ENCODE measurements at regions not wholly inside any gene's neighbourhood (a gene's known extent, or its start where the extent isn't known, plus 50 kb on each side); places are given as distances from the start of the nearest gene placed in this dataset.
A peak's percentile ranks its signal among the peaks of the same experiment; 100 is the strongest.

- no peak for DNase-seq (ENCODE audit: low read depth in 2 of 2)
Observed at GRCh38 chr18:64992654-64993053, 758.2 kb upstream of the CDH7 start.

GRCh38 chr18:64991102-64991501, 759.7 kb upstream of the CDH7 start:
- no peak for DNase-seq (ENCODE audit: low read depth in 2 of 2)

GRCh38 chr18:64986906-64987495, 763.8 kb upstream of the CDH7 start:
- DNase-seq (ENCODE audit: low read depth in 2 of 2) = no peak

GRCh38 chr18:64983497-64984238, 767.1 kb upstream of the CDH7 start:
- no peak for DNase-seq (ENCODE audit: low read depth in 2 of 2)

DNA sequence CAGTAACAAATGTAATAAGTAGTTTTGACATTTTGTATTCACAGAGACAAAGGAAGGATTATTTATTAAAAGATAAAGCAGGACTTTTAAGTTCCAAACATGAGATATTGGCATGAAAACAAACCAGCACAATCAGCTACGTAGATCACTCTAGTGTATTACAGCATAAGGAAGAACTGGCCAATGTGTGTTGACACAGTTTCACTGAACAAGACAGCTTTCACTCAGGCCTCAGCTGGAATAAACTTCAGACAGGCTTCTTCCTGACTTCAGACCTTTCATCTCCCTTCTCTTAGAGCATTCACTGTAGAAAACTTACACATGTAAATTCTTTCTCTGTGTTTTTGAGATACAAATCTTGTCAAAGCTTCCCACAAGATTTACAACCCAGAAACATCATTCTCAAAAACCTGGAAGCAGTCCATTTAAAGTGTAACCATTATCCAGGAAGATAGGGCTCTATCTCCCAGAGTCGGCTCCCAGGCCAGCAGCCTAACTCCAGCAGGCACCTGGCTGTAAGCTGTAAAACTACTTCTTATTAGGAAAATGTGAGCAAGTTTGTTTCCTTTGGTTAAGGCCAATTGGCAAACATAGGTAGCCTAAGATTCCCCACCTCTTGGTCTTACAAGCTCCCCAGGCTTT, 768.3 kb upstream of the CDH7 start:
- no peak for DNase-seq (ENCODE audit: low read depth in 2 of 2)

DNA sequence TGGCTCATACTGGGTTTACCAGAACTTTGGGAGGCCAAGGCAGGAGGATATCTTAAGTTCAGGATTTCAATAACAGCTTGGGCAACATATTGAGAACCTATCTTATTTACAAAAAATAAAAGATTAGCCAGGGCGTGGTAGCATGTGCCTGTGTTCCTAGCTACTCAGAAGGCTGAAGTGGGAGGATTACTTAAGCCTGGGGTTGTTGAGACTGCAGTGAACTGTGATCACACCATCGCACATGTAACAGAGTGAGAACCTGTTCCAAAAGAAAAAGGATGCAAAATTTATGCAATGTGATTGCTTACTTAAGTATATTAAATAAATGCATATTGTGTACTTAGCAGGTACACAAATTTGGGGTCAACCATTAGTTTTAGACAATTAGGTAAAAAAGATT, 768.9 kb upstream of the CDH7 start:
- no peak for DNase-seq (ENCODE audit: low read depth in 2 of 2)

DNA sequence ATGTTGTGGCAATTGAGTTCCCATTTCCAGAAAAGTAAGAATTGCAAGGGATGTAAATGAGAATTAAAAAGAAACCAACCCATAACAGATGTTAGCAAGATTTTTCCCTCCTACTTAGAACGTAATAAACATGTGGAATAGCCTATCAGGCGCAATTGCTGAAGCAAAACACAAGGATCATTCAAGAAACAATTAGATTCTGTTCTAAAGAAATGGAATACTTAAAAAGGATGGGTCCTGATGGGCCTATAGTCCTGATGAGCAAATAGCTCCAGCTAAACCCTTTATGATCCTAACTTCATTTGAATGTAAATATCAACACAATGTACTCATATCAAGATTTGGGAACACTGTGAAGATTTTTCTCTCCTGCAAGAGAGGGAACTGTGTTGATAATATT, 771.0 kb upstream of the CDH7 start:
- DNase-seq (ENCODE audit: low read depth in 2 of 2) = no peak

DNA sequence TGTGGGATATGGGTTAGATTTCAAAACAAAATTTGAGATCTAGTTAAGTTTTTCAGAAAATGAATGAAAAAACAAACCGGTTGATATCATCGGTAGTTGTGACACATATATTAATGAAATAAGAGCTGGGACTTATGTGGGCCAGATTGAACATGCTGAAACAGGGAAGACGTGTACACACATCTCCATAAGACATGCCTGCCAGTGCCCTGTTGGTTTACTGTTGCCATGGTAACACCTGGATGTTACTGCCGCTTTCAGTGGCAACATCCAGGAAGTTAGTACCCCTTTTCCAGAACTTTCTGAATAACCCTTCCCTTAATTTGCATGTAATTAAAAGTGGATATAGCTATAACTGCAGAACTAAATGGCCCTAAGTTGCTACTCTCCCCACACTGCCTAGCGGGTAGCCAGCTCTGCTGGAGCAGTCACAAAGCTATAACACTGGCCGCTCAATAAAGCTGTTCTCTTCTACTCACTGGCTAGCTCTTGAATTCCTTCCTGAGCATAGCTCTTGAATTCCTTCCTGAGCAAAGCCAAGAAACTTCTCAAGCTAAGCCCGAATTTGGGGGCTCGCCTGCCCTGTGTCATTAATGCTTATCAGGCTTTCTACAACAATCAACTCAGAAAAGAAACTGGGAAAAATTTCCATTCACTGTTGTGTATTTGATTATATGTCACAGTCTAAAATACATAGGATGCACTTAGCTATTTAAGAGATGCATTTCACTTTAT, 776.3 kb upstream of the CDH7 start:
- no peak for DNase-seq (ENCODE audit: low read depth in 2 of 2)

- peak; percentile 54 to 58 for DNase-seq (ENCODE audit: low read depth in 2 of 2)
Observed at GRCh38 chr18:64972545-64972944, 778.3 kb upstream of the CDH7 start.

- no peak for DNase-seq (ENCODE audit: low read depth in 2 of 2)
Observed at GRCh38 chr18:64966667-64967066, 784.1 kb upstream of the CDH7 start.

DNA sequence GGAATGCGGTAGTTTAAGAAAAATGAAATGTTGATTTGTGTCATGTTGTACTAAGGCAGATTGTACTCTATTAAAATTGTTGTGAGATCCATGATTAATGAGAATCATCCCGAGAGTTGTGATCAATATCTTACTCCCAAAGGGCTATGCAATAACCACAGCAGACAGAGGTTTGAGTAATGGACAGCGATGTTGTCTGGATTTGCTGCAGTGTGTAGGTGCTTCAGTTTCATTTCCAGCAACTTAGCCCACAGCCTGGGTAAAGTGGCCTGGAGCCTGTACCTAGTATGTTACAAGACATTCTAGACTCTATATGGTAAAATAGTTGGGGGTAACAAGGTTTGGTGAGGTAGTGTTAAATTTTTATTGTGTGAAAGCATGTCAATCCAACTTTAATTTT, 794.3 kb upstream of the CDH7 start:
- no peak for DNase-seq (ENCODE audit: low read depth in 2 of 2)

DNA sequence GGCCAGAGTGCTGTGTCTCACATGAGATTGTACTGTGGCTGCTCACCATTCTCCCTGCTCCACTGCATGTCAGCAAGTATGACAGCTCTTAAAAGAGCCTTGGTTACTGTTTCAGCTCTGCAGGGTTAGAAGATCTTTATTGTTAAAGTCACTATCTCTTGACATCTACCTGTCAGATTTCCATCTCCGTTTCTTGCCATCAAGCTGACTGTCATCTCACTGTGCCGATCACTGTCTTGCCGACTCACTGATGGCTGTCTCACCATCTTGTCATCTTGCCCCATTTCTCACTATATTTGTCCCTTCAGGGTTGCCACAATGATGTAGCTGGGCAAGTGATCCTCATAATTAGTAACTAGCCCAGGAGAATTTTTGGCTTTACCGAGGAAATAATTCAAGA, 800.9 kb upstream of the CDH7 start:
- no peak for DNase-seq (ENCODE audit: low read depth in 2 of 2)

- no peak for DNase-seq (ENCODE audit: low read depth in 2 of 2)
Observed at GRCh38 chr18:64936671-64937070, 787.8 kb upstream of the LINC00305 start.

- peak; percentile 92 to 93 for DNase-seq (ENCODE audit: low read depth in 2 of 2)
Observed at GRCh38 chr18:64929036-64929435, 780.1 kb upstream of the LINC00305 start.

GRCh38 chr18:64919971-64920570, 771.2 kb upstream of the LINC00305 start:
- DNase-seq (ENCODE audit: low read depth in 2 of 2) = no peak

DNA sequence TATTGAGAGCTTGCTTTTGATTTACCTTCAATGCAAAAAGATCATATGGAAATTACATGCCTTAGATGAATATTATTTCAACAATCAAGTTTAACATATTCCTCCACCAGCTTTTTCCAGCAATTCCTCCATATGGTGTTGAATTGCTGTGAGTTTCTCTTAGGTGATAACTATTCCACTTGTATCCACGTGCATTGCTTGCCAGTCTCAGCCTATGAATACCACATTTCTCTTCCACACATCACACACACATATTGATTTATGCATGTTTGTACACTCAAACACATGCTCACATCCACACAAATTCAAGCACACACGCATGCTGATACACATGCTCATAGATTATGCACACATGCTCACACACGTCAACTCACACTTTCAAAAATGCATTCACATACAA, 770.0 kb upstream of the LINC00305 start:
- DNase-seq (ENCODE audit: low read depth in 2 of 2) = no peak

DNA sequence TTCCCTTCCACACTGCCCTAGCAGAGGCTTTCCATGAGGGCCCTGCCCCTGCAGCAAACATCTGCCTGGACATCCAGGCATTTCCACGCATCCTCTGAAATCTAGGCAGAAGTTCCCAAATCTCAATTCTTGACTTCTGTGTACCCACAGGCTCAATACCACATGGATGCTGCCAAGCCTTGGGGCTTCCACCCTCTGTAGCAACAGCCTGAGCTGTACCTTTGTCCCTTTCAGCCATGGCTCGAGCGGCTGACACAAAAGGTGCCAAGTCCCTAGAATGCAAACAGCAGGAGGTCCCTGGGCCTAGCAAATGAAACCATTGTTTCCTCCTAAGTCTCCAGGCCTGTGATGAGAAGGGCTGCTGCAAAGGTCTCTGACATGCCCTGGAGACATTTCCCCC, 744.5 kb upstream of the LINC00305 start:
- no peak for DNase-seq (ENCODE audit: low read depth in 2 of 2)

GRCh38 chr18:64888956-64889355, 740.1 kb upstream of the LINC00305 start:
- no peak for DNase-seq (ENCODE audit: low read depth in 2 of 2)

GRCh38 chr18:64886995-64887394, 738.1 kb upstream of the LINC00305 start:
- no peak for DNase-seq (ENCODE audit: low read depth in 2 of 2)

DNA sequence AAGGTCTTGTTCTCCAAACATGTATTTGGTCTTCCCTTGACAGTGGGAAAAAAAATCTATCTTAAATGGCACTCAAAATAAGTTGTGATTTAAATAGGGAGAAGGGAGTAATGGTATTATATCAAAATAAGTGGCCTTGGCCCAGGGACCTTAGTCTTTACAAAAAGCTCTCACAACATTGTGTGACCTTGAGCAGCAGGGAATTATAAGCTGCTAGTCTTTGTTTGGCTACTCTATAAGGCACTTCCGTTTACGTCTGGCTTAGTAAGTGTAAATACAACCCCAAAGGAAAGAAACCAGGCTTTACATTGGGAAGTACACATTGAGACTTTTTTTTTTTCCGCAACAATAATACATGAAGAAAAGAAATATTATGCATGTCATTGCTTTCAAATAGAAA, 734.0 kb upstream of the LINC00305 start:
- DNase-seq (ENCODE audit: low read depth in 2 of 2) = no peak

GRCh38 chr18:64876833-64877232, 727.9 kb upstream of the LINC00305 start:
- no peak for DNase-seq (ENCODE audit: low read depth in 2 of 2)
